ENCODE measurements at regions not wholly inside any gene's neighbourhood (a gene's known extent, or its start where the extent isn't known, plus 50 kb on each side); places are given as distances from the start of the nearest gene placed in this dataset.

DNA sequence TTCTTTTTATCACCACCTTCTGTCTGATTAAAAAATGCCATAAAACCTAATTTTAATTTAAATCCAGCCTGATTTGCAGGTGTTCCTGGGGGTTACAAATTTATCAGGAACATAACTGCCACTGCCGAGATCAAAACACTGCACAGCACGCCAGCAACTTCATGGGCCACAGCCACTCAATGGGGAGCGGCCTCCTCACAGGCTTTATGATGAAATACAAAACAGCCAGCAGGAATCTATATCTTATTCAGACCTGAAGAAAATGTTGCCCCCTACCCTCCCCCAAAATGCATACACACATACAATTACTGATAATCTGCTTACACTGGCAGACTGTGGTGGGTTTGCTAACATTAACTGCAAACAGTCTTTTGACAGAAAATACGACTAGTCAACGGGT is 151.7 kb upstream of the POU5F2 start:
- TF ChIP-seq POLR2A (IDR thresholded peaks at IDR 0.05), result no peak
- TF ChIP-seq, protein P1, sequence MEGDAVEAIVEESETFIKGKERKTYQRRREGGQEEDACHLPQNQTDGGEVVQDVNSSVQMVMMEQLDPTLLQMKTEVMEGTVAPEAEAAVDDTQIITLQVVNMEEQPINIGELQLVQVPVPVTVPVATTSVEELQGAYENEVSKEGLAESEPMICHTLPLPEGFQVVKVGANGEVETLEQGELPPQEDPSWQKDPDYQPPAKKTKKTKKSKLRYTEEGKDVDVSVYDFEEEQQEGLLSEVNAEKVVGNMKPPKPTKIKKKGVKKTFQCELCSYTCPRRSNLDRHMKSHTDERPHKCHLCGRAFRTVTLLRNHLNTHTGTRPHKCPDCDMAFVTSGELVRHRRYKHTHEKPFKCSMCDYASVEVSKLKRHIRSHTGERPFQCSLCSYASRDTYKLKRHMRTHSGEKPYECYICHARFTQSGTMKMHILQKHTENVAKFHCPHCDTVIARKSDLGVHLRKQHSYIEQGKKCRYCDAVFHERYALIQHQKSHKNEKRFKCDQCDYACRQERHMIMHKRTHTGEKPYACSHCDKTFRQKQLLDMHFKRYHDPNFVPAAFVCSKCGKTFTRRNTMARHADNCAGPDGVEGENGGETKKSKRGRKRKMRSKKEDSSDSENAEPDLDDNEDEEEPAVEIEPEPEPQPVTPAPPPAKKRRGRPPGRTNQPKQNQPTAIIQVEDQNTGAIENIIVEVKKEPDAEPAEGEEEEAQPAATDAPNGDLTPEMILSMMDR (IDR thresholded peaks at IDR 0.05), result no peak
